ENCODE measurements at regions not wholly inside any gene's neighbourhood (a gene's known extent, or its start where the extent isn't known, plus 50 kb on each side); places are given as distances from the start of the nearest gene placed in this dataset.

DNA sequence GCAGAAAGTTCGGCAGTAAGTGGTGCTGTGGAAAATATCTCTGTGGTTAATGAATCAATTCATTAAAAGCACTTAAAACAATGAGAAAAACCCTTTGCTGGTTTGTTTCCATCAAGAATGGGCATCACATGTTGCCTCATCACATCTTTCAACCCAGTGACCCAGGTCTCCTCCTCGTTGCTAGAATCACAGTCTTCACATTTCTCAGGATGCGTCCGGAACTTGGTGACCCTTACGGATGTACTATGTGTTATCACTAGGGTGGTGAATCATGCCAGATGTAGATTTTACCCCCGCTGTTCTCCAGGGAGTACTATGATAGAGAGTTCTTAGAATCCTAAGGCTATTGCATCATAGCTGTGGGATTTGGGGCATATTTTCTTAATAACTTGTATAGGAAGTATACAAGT lies 217.9 kb upstream of the KLF4 start:
- Histone ChIP-seq H3K4me1 (ENCODE audit: low read depth) (no peaks in the 10 kb centered on the region), H3K27me3 (peaks cover 27% of the 10 kb centered on the region), H3K9me3 (ENCODE audit: low read depth) (no peaks in the 10 kb centered on the region), H3K36me3 (no peaks in the 10 kb centered on the region), H3K4me3 (no peak overlapping the region), H3K27ac (no peak overlapping the region)
- DNase-seq (ENCODE audit: low read depth in 1 of 2, low spot score in 1 of 2), result peak in 1 of 2 donors; percentile 95
- TF ChIP-seq, protein P1, sequence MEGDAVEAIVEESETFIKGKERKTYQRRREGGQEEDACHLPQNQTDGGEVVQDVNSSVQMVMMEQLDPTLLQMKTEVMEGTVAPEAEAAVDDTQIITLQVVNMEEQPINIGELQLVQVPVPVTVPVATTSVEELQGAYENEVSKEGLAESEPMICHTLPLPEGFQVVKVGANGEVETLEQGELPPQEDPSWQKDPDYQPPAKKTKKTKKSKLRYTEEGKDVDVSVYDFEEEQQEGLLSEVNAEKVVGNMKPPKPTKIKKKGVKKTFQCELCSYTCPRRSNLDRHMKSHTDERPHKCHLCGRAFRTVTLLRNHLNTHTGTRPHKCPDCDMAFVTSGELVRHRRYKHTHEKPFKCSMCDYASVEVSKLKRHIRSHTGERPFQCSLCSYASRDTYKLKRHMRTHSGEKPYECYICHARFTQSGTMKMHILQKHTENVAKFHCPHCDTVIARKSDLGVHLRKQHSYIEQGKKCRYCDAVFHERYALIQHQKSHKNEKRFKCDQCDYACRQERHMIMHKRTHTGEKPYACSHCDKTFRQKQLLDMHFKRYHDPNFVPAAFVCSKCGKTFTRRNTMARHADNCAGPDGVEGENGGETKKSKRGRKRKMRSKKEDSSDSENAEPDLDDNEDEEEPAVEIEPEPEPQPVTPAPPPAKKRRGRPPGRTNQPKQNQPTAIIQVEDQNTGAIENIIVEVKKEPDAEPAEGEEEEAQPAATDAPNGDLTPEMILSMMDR (IDR thresholded peaks at IDR 0.05; ENCODE audit: low read depth, low read length), result no peak

DNA sequence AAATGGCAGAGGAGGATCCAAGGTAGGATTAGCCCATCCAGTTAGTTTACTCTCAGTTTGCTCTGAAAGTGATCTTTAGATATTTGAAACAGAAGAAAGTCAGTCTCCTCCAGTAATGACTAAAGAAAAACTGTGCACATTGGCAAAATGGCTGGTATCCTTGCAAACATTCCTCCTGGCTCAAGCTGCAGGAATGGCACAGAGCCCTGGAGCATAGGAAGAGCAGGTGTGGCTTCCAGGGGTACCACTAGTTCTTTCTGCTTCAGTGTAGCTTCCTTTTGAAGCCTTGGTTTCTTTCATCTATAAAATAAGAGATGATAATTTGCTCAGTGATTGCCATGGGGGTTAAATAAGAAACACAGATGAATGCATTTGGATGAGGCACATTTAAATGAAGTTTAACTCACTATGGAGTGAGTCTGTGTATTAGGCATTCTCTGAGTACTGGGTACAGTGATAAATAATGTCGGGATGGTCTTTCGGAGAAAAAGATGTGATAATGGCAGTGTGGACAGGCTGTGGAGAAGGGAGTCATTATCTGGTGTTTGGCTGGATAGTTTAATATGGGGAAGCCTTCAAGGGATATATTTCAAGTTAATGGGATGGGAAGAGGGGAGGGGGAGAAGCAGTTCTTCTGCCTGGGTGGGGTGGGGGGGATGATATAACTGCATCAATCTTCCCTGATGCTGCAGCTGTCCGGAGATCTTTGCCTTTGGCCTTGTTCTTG lies 217.3 kb upstream of the KLF4 start:
- no peak overlapping the region for H3K4me3 ChIP-seq
- no peaks in the 10 kb centered on the region for H3K36me3 ChIP-seq
- H3K9me3 ChIP-seq (ENCODE audit: low read depth), result no peaks in the 10 kb centered on the region
- peaks cover 27% of the 10 kb centered on the region for H3K27me3 ChIP-seq
- DNase-seq (ENCODE audit: low read depth in 1 of 2, low spot score in 1 of 2), result no peak
- no peaks in the 10 kb centered on the region for H3K4me1 ChIP-seq (ENCODE audit: low read depth)
- H3K27ac ChIP-seq, result no peak overlapping the region
- TF ChIP-seq, protein P1 (IDR thresholded peaks at IDR 0.05; ENCODE audit: low read depth, low read length), result no peak

DNA sequence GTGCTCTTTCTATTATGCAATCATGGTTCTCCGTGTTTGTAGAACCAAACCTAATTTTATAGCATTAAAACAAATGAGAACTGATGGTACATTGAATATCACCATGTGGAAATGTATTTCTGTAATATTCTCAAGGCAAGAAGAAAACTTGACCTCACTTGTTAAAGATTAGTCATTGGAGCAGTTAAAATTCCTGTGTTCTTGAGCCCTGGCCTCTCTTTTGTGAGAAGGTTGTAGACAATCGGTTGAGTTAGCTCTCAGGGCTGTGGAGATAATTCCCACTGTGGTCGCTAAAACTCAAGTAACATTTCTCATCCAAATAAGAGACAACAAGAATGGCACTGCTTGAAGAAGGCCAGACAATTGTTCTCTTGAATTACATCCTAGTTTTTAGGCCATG lies 216.0 kb upstream of the KLF4 start:
- TF ChIP-seq, protein P1 (IDR thresholded peaks at IDR 0.05; ENCODE audit: low read depth, low read length), result no peak
- Histone ChIP-seq H3K4me1 (ENCODE audit: low read depth) (no peaks in the 10 kb centered on the region), H3K27ac (no peak overlapping the region), H3K4me3 (no peak overlapping the region), H3K27me3 (peaks cover 17% of the 10 kb centered on the region), H3K9me3 (ENCODE audit: low read depth) (no peaks in the 10 kb centered on the region), H3K36me3 (no peaks in the 10 kb centered on the region)
- no peak for DNase-seq (ENCODE audit: low read depth in 1 of 2, low spot score in 1 of 2)

DNA sequence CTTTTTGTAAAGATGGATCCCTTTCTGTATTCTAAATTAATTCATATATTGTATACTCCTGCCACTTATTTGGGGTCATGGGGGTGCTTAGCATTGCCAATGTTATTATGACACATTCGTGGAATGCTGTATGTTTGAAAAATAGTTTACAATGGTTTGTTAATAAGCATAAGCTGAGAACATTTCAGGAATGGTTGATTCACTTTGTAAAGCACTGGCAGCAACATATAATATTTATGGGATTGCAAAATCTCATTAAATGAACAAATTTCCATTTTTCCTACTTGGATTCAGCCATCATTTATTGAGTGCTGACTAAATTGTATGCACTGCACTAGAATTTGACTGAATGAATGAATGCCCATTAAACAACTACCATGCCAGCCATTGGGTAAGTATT lies 215.2 kb upstream of the KLF4 start:
- Histone ChIP-seq H3K27me3 (peaks cover 10% of the 10 kb centered on the region), H3K27ac (no peak overlapping the region), H3K36me3 (no peaks in the 10 kb centered on the region), H3K4me3 (no peak overlapping the region), H3K9me3 (ENCODE audit: low read depth) (no peaks in the 10 kb centered on the region), H3K4me1 (ENCODE audit: low read depth) (no peaks in the 10 kb centered on the region)
- TF ChIP-seq, protein P1 (IDR thresholded peaks at IDR 0.05; ENCODE audit: low read depth, low read length), result no peak
- DNase-seq (ENCODE audit: low read depth in 1 of 2, low spot score in 1 of 2), result no peak

DNA sequence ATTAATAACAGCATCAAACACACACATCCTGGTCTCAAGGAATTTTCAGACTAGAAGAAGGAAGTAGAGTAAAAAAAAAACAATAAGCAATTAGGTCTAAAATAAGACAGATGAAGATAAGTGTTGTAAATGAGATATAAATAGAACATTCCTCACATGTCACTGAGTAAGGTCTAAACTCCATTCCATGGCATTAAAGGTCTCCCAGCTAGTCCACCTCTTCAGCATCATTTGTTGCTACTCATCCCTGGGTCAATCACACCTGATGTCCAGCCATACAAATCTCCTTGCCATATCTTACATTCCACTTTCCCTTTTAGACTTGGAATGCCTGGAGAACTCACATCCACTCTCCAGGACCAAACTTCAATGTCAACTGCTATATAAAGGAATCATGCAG lies 214.1 kb upstream of the KLF4 start:
- peaks cover 8% of the 10 kb centered on the region for H3K27me3 ChIP-seq
- H3K4me1 ChIP-seq (ENCODE audit: low read depth), result no peaks in the 10 kb centered on the region
- H3K27ac ChIP-seq, result no peak overlapping the region
- H3K4me3 ChIP-seq, result no peak overlapping the region
- TF ChIP-seq, protein P1 (IDR thresholded peaks at IDR 0.05; ENCODE audit: low read depth, low read length), result no peak
- DNase-seq (ENCODE audit: low read depth in 1 of 2, low spot score in 1 of 2), result no peak
- H3K36me3 ChIP-seq, result no peaks in the 10 kb centered on the region
- no peaks in the 10 kb centered on the region for H3K9me3 ChIP-seq (ENCODE audit: low read depth)
